Epithelial cell of esophagus (primary cell): ENCODE measurements at regions not wholly inside any gene's neighbourhood (a gene's known extent, or its start where the extent isn't known, plus 50 kb on each side); places are given as distances from the start of the nearest gene placed in this dataset.
"Not testable (repeated sequence)": the region's sequence is repeated elsewhere in the genome, so short reads cannot be mapped to it uniquely, and the experiment has no call there.

Source experiments
- DNase-seq: peaks from one replicate; pipeline ENCODE4 v3.0.0; 2010; ENCODE audit warnings: low read depth
- H3K4me3 ChIP-seq: 2 replicates; pipeline ENCODE4 v1.5.1; 2011; ENCODE audit warnings: mild to moderate bottlenecking, low read length, control low read depth
- CTCF ChIP-seq: IDR thresholded peaks from 2 replicates; pipeline ENCODE4 v1.5.1; 2011; ENCODE audit warnings: low read depth, mild to moderate bottlenecking, low read length, control low read depth, inconsistent platforms; ENCODE audit not compliant: insufficient read depth; ENCODE audit errors: missing control alignments

- DNase-seq, result peak; percentile 35
- no peak for TF ChIP-seq CTCF
- H3K4me3 ChIP-seq, result no peak overlapping the region
These were observed 111.0 kb upstream of the RAP2B start for GRCh38 chr3:153050978-153051377.

DNA sequence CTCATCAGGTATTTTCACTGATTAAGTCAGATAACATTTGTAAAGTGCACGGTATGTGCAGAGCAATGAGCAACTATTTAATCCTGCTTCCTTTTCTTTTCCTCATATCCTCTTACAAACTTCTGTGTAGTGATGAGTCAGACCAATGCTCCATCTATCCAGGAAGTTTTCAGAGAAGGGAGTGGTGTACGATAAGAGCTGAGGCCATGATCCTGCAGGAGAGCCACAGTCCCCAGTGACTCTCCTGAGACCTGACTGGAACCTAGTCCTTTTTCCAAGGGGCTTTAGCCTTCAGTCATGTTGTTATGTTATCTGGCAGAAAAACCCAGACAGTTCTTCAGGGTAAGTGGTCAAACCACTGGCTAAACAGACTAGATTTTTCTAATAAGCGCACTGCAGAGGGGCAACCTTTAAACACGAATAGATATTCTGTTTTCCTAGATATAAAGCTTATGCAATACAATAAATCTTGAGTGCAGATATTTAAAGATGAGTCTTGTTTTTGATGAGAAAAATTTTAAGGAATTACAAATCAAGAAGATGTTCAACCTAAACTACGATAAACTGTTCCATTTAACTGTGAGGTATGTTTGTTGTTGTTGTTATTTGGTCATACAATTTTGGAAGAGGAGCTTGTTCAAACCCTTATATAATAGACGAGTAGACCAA lies 110.5 kb upstream of the RAP2B start:
- no peak for TF ChIP-seq CTCF
- peak overlapping the region; percentile 2 for H3K4me3 ChIP-seq
- peak; percentile 97 for DNase-seq

DNA sequence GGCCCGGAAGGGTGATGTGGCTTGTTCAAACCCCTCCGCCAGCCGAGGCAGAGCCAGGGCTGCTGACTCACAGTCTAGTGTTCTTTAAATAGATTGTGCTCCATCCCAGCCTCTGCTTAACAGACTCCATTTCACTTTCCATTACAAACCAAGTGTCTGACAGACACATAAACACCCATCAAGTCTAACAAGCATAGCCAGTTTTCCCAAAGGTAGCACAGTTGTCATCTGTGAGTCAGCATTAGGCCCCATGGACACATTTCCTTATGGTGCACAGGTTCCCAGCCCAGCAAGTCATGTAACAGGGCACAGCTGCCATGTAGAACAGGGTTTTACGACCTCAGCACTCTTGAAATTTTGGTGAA lies 109.9 kb upstream of the RAP2B start:
- peak; percentile 99 for DNase-seq
- H3K4me3 ChIP-seq, result no peak overlapping the region
- no peak for TF ChIP-seq CTCF

- TF ChIP-seq CTCF, result no peak
- DNase-seq, result no peak
- H3K4me3 ChIP-seq, result no peak overlapping the region
These were observed 106.8 kb upstream of the RAP2B start for GRCh38 chr3:153055217-153055616.

GRCh38 chr3:153055779-153056178 lies 106.2 kb upstream of the RAP2B start:
- DNase-seq, result no peak
- H3K4me3 ChIP-seq, result no peak overlapping the region
- no peak for TF ChIP-seq CTCF

DNA sequence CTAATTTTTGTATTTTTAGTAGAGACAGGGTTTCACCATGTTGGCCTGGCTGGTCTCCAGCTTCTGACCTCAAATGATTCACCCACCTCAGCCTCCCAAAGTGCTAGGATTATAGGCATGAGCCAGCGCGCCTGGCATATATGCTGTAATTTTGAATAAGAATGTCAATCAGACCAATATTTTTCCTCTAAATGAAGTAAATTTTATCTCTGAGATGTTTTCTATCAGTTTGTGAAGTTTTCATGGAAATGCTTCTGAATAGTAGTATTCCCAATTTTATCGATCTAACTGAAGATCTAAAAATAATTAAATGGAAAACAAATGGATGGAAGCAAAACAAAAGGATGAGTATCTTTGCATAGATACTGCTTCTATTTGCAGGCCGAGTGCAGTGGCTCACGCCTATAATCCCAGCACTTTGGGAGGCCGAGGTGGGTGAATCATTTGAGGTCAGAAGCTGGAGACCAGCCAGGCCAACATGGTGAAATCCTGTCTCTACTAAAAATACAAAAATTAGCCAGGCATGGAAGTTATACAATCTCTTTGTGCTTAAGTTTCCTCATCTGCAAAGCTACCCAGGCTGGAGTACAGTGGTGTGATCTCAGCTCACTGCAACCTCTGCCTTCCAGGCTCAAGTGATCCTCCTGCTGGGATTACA lies 103.9 kb upstream of the RAP2B start:
- DNase-seq, result peak; percentile 73
- not testable (repeated sequence) for H3K4me3 ChIP-seq

GRCh38 chr3:153060346-153060745 lies 101.7 kb upstream of the RAP2B start:
- no peak overlapping the region for H3K4me3 ChIP-seq
- TF ChIP-seq CTCF, result no peak
- no peak for DNase-seq
